GM10248 (cell line): ENCODE measurements at regions not wholly inside any gene's neighbourhood (a gene's known extent, or its start where the extent isn't known, plus 50 kb on each side); places are given as distances from the start of the nearest gene placed in this dataset.

Source experiments
- CTCF ChIA-PET: fragments of 300-600 bp; sonication (Branson Sonifier 250); formaldehyde crosslinking; extraction: SDS; loops from one replicate; lab custom pipeline; 2021; ENCODE audit warnings: antibody characterized with exemption; lab: Yijun Ruan, JAX
- POLR2A ChIA-PET: fragments of 350-650 bp; sonication (Branson Sonifier 250); formaldehyde crosslinking; extraction: SDS; loops from one replicate; lab custom pipeline; 2020; ENCODE audit warnings: antibody characterized with exemption; lab: Yijun Ruan, JAX
- DNase-seq: peaks from one replicate; pipeline ENCODE4 v3.0.0; 2012; ENCODE audit errors: extremely low spot score
- TF ChIP-seq, protein P1 (sequence below): IDR thresholded peaks from 2 replicates; pipeline ENCODE4 v1.5.1; 2012; ENCODE audit warnings: mild to moderate bottlenecking, low read depth; ENCODE audit errors: extremely low read depth, missing control alignments, control extremely low read depth

GRCh38 chr10:33626798-33627466, 292.5 kb upstream of the NRP1 start:
- ChIA-PET CTCF (no interaction called here), POLR2A (no interaction called here)
- TF ChIP-seq, protein P1, sequence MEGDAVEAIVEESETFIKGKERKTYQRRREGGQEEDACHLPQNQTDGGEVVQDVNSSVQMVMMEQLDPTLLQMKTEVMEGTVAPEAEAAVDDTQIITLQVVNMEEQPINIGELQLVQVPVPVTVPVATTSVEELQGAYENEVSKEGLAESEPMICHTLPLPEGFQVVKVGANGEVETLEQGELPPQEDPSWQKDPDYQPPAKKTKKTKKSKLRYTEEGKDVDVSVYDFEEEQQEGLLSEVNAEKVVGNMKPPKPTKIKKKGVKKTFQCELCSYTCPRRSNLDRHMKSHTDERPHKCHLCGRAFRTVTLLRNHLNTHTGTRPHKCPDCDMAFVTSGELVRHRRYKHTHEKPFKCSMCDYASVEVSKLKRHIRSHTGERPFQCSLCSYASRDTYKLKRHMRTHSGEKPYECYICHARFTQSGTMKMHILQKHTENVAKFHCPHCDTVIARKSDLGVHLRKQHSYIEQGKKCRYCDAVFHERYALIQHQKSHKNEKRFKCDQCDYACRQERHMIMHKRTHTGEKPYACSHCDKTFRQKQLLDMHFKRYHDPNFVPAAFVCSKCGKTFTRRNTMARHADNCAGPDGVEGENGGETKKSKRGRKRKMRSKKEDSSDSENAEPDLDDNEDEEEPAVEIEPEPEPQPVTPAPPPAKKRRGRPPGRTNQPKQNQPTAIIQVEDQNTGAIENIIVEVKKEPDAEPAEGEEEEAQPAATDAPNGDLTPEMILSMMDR: no peak
- no peak for DNase-seq

DNA sequence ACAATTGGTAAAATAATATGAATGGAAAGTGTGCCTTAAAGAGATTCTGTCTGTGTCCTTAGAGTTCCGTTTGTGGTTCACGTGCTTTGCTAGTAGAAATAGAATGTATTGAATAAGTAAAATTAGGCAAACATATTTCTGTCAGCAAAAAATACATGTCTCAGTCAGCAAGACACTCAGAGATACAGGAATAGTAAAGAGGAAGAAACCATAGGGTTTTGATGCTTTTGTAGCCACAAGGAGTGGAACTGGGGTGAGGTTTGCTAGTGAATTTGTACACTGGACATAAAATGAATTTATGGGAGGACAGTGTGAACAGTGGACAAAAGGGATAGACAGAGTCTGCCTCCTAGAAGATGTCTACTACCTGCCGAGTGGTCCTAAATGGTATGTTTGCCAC, 289.2 kb upstream of the NRP1 start:
- POLR2A ChIA-PET: no interaction called here
- no peak for DNase-seq
- CTCF ChIA-PET: no interaction called here
- TF ChIP-seq, protein P1: no peak

- ChIA-PET CTCF (interaction anchor here (0.8 kb wide), 1 partner anchor 17 kb away, joined by 3 read pairs; no protein-coding TSS in a partner anchor), POLR2A (no interaction called here)
- no peak for DNase-seq
- TF ChIP-seq, protein P1: no peak
Observed at GRCh38 chr10:33621101-33621500, 286.6 kb upstream of the NRP1 start.

GRCh38 chr10:33618196-33618595, 283.7 kb upstream of the NRP1 start:
- no peak for DNase-seq
- ChIA-PET CTCF (no interaction called here), POLR2A (no interaction called here)
- TF ChIP-seq, protein P1: no peak

GRCh38 chr10:33617381-33618080, 283.1 kb upstream of the NRP1 start:
- CTCF ChIA-PET: no interaction called here
- POLR2A ChIA-PET: no interaction called here
- TF ChIP-seq, protein P1: no peak
- DNase-seq: no peak

DNA sequence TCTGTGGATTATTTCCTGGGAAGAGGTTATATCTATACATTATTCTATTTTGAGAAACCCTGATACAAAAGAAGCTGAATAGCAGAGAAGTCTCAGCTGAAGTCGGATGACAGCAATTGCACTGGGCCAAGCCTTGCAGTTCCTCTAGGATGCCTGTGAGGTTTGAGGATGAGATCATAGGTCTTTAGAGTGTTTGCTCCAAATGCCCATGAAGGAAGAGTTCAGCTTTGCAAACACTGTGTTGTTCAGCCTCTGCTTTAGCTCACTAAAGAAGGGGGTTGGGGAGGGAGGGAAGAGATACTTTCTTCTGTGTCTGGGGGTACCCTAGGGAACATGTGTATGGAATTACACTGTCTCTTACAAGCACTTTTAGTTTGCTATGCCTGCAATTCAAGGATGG, 282.5 kb upstream of the NRP1 start:
- no peak for DNase-seq
- TF ChIP-seq, protein P1: no peak
- ChIA-PET CTCF (no interaction called here), POLR2A (no interaction called here)
